ENCODE measurements at regions not wholly inside any gene's neighbourhood (a gene's known extent, or its start where the extent isn't known, plus 50 kb on each side); places are given as distances from the start of the nearest gene placed in this dataset.

DNA sequence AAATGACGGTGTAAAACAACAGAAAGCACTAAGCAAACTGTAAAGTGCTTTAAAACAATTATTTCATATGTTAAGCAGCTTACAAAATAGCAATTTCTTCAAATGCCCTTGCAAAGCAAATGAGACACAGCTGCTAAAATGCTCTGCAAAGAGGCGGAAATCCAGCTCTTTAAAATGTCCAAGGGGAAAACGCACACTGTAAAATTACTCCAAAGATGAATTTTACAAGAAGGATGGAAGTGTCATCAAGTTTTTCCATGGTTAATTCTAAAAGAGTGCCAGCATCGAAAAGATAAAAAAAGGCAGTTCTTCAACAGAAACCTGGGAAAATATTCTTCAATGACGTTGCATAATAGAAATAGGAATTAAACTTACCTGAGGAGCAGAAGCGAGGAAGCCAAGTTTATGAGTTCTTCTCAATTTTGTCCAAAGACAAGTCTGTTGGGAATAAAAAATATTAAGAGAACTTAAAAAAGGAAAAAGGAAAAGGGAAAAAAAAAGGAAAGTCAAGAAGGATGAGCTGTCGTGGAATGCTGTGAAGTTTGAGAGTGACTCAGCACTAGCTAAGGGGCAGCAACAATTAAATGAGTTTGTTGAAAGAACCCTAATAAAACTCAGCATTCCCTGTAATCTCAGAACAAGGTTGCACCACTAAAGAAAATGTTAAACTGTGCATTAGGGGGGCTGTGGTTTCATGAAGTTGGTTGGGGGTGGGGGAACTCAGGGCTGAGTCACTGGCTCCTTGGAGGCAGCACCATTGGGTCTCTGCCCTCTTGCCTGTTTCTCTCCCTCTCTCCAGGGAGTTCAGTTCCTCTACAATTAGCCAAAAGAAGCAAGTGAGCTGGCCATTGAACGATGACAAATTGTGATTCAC lies 64.2 kb upstream of the BLID start:
- Histone ChIP-seq H3K27ac (peak overlapping the region; percentile 54 to 67), H3K9me3 (peaks cover 0 to 5% (median 0%) of the 10 kb centered on the region in 3 donors), H3K27me3 (no peaks in the 10 kb centered on the region), H3K36me3 (peaks cover 0 to 2% (median 2%) of the 10 kb centered on the region in 3 donors), H3K4me3 (peak overlapping the region; percentile 21 to 28), H3K4me1 (peaks cover 3 to 62% (median 22%) of the 10 kb centered on the region in 4 donors)
- TF ChIP-seq, protein P1, sequence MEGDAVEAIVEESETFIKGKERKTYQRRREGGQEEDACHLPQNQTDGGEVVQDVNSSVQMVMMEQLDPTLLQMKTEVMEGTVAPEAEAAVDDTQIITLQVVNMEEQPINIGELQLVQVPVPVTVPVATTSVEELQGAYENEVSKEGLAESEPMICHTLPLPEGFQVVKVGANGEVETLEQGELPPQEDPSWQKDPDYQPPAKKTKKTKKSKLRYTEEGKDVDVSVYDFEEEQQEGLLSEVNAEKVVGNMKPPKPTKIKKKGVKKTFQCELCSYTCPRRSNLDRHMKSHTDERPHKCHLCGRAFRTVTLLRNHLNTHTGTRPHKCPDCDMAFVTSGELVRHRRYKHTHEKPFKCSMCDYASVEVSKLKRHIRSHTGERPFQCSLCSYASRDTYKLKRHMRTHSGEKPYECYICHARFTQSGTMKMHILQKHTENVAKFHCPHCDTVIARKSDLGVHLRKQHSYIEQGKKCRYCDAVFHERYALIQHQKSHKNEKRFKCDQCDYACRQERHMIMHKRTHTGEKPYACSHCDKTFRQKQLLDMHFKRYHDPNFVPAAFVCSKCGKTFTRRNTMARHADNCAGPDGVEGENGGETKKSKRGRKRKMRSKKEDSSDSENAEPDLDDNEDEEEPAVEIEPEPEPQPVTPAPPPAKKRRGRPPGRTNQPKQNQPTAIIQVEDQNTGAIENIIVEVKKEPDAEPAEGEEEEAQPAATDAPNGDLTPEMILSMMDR (IDR thresholded peaks at IDR 0.05): no peak
- peak; percentile 58 to 89 for DNase-seq
- intact Hi-C loops (cut with DNase I; ENCODE audit: low total_unique reads): no loop called here

DNA sequence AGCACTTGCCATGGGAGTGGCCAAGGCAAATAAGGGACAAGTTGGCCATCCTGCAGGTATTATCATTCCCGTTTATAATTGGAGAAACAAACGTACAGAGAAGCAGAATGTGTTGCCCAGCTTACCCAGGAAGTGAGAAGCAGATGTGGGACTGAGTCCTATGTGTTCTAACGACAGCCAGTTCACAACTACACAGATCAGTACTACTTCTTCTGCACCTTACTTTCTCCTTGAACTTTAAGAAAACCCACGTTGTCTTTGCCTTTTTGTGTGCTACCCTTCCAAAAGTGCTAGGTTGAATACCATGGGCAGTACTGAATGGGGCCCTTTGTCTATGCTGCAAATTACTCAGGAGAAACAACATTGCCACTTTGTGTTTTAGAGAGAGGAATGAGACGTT lies 62.8 kb upstream of the BLID start:
- Histone ChIP-seq H3K9me3 (no peaks in the 10 kb centered on the region), H3K27me3 (no peaks in the 10 kb centered on the region), H3K36me3 (no peaks in the 10 kb centered on the region), H3K4me3 (peak overlapping the region; percentile 21 to 28), H3K27ac (peak overlapping the region; percentile 54 to 67), H3K4me1 (peaks cover 3 to 70% (median 22%) of the 10 kb centered on the region in 4 donors)
- no peak for DNase-seq
- TF ChIP-seq, protein P1 (IDR thresholded peaks at IDR 0.05): no peak
- intact Hi-C loops (cut with DNase I; ENCODE audit: low total_unique reads): no loop called here

DNA sequence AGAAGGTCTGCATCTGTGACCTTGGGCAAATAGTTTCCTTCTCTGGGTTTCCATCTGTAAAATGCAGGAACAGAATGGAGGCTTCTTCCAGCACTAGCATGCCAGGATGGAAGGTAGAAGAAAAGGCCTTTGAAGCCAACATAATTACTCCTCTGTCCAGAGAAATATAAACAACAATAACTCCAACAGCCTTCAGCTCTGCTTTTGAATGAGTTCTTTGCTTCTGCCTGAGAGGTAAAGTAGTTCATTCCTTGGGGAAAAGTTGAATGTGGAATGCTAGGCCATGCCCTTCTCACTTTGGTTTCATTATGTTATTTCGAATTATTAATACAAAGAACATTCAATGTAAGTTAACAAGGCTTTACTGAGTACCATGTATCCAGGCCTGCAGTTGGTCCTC lies 61.2 kb upstream of the BLID start:
- H3K9me3 ChIP-seq: no peaks in the 10 kb centered on the region
- DNase-seq: no peak
- no peaks in the 10 kb centered on the region for H3K27me3 ChIP-seq
- intact Hi-C loops (cut with DNase I; ENCODE audit: low total_unique reads): no loop called here
- no peak overlapping the region for H3K4me3 ChIP-seq
- TF ChIP-seq, protein P1 (IDR thresholded peaks at IDR 0.05): no peak
- H3K27ac ChIP-seq: peak overlapping the region; percentile 54 to 67
- H3K4me1 ChIP-seq: peaks cover 3 to 85% (median 24%) of the 10 kb centered on the region in 4 donors
- H3K36me3 ChIP-seq: no peaks in the 10 kb centered on the region

DNA sequence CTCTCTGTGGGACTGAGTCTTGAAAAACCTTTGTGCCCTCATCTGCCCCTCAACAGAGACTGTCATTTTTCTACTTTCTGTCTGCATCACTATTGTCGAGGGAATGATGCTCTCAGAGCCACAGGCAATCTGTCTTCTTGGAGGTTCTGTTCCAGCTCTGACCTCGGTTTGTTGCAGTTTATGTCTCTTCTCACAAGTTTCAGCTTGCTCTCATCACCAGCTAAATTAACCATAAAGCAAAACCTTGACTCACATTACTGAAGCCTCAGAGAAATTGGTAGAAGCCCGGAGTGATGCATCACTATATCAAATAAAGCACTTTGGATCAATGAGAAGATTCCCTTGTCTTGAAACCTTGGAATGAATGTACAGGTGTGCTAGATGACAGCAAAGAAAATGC lies 60.6 kb upstream of the BLID start:
- Histone ChIP-seq H3K27ac (peak overlapping the region; percentile 17 to 72), H3K4me1 (peaks cover 3 to 81% (median 21%) of the 10 kb centered on the region in 4 donors), H3K36me3 (no peaks in the 10 kb centered on the region), H3K27me3 (no peaks in the 10 kb centered on the region), H3K9me3 (no peaks in the 10 kb centered on the region), H3K4me3 (no peak overlapping the region)
- DNase-seq: no peak
- TF ChIP-seq, protein P1 (IDR thresholded peaks at IDR 0.05): no peak
- intact Hi-C loops (cut with DNase I; ENCODE audit: low total_unique reads): no loop called here

DNA sequence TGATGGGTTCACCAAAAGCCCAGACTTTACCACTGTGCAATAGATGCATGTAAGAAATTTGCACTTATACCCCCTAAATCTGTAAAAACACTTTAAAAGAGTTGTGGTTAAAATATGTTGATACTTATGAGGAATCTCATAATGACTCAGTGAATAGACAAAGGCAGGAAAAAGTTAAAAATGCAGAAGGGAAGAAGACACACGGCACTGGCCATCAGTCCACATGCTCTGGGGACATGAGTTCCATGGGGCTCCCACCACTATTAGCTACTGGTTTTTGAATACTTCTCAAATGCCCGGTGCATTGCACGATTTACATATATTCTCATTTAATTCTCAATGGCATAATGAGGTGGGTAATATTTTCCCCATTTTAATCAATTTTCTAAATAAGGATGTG lies 59.3 kb upstream of the BLID start:
- Histone ChIP-seq H3K4me3 (no peak overlapping the region), H3K27me3 (no peaks in the 10 kb centered on the region), H3K9me3 (no peaks in the 10 kb centered on the region), H3K36me3 (no peaks in the 10 kb centered on the region), H3K4me1 (peaks cover 0 to 78% (median 14%) of the 10 kb centered on the region in 4 donors), H3K27ac (peak overlapping the region; percentile 16 to 72)
- DNase-seq: no peak
- TF ChIP-seq, protein P1 (IDR thresholded peaks at IDR 0.05): no peak
- intact Hi-C loops (cut with DNase I; ENCODE audit: low total_unique reads): no loop called here

Data from tibial artery (tissue), 4 donors.